PC-9 (cell line): ENCODE measurements at regions not wholly inside any gene's neighbourhood (a gene's known extent, or its start where the extent isn't known, plus 50 kb on each side); places are given as distances from the start of the nearest gene placed in this dataset.

ENCODE experiments used
- BruUV-seq: library from RNA; stranded (reverse); fragments of 400-500 nt; replicated peaks from 2 replicates; lab custom pipeline; 2021; lab: Mats Ljungman, UMichigan
- CTCF ChIA-PET: fragments of 300-600 bp; sonication (Branson Sonifier 250); formaldehyde crosslinking; loops from one replicate; lab custom pipeline; 2022; ENCODE audit warnings: antibody characterized with exemption; lab: Charles Lee
- POLR2A ChIA-PET: fragments of 300-600 bp; sonication (Branson Sonifier 250); formaldehyde crosslinking; loops from one replicate; lab custom pipeline; 2022; ENCODE audit warnings: antibody characterized with exemption; ENCODE audit not compliant: unreplicated experiment; lab: Charles Lee
- DNase-seq, 2 experiments: peaks; one replicate each; pipeline versions ENCODE4 v3.0.0 to v3.0.0-alpha.2; 2015 to 2022; ENCODE audit warnings: mixed read lengths in 1 of 2
- H2AFZ ChIP-seq: fragments of 200-600 bp; sonication (generic); 2 replicates; pipeline ENCODE4 v1.8.1; 2017; ENCODE audit warnings: antibody characterized with exemption
- H3F3A ChIP-seq: fragments of 200-600 bp; sonication (generic); 2 replicates; pipeline ENCODE4 v1.8.1; 2017; ENCODE audit warnings: antibody characterized with exemption, mild to moderate bottlenecking, low read depth; ENCODE audit not compliant: insufficient read depth
- H3K27ac ChIP-seq: fragments of 200-600 bp; sonication (generic); 2 replicates; pipeline ENCODE4 v1.6.1; 2016; ENCODE audit warnings: mixed run types
- H3K27me3 ChIP-seq: fragments of 200-600 bp; sonication (generic); 2 replicates; pipeline ENCODE4 v1.6.1; 2016; ENCODE audit warnings: low read depth, mixed run types; ENCODE audit not compliant: insufficient read depth
- H3K36me3 ChIP-seq: fragments of 200-600 bp; sonication (generic); 2 replicates; pipeline ENCODE4 v1.6.1; 2016; ENCODE audit warnings: low read depth, mixed run types
- H3K4me1 ChIP-seq: fragments of 200-600 bp; sonication (generic); replicated peaks from 2 replicates; pipeline ENCODE4 v1.6.1; 2016; ENCODE audit warnings: mixed run types; ENCODE audit not compliant: insufficient read depth
- H3K4me2 ChIP-seq: fragments of 200-600 bp; sonication (generic); 2 replicates; pipeline ENCODE4 v1.6.1; 2017; ENCODE audit warnings: mixed run types
- H3K4me3 ChIP-seq: fragments of 200-600 bp; sonication (generic); 2 replicates; pipeline ENCODE4 v1.6.1; 2016; ENCODE audit warnings: mixed run types
- H3K79me2 ChIP-seq: fragments of 200-600 bp; sonication (generic); 2 replicates; pipeline ENCODE4 v1.6.1; 2017; ENCODE audit warnings: low read depth, mixed run types
- H3K9me2 ChIP-seq: fragments of 200-600 bp; sonication (generic); 2 replicates; pipeline ENCODE4 v1.8.1; 2017; ENCODE audit warnings: mild to moderate bottlenecking; ENCODE audit not compliant: insufficient read depth
- H3K9me3 ChIP-seq: fragments of 200-600 bp; sonication (generic); 2 replicates; pipeline ENCODE4 v1.8.1; 2016; ENCODE audit warnings: low read depth; ENCODE audit not compliant: insufficient read depth
- H4K20me1 ChIP-seq: fragments of 200-600 bp; sonication (generic); 2 replicates; pipeline ENCODE4 v1.8.1; 2017; ENCODE audit not compliant: insufficient read depth
- EZH2 ChIP-seq: fragments of 200-600 bp; sonication (generic); IDR thresholded peaks from 2 replicates; pipeline ENCODE4 v1.8.0; 2017; ENCODE audit warnings: antibody characterized with exemption, low read depth
- intact Hi-C: fragments of 100-400 bp; cut with micrococcal nuclease; formaldehyde crosslinking; loops from one replicate; pipeline ENCODE4 v1.10.0; 2022; ENCODE audit not compliant: unreplicated experiment
- TF ChIP-seq, protein P1 (sequence below): fragments of 200-600 bp; sonication (generic); conservative IDR thresholded peaks from 2 replicates; pipeline ENCODE4 v1.6.1; 2017; ENCODE audit warnings: mixed run types, antibody characterized with exemption, mild to moderate bottlenecking, moderate library complexity

DNA sequence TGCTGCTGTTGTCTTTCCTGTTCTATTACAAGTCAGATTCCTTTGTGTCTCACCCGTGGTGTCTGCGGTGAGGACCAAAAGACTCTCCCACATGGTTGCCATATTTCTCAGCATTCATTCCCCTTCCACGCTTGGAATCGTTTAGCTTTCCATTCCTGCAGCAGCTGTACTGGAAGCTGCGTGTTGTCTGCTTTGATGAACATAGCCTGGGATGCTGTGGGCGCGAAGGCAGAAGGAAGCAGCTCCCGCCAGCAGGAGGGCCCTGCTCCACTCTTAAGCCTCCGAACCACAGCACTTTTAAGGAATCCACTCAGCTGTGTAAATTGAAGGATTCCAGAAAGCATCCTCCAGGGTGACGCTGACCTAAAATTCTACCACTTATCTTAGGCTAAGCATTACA lies 303.6 kb upstream of the PITRM1 start:
- Histone ChIP-seq H3K27ac (no peak overlapping the region), H3K4me1 (peaks cover 41% of the 10 kb centered on the region), H3K9me2 (no peaks in the 10 kb centered on the region), H4K20me1 (no peaks in the 10 kb centered on the region), H3K36me3 (no peaks in the 10 kb centered on the region), H3K79me2 (no peaks in the 10 kb centered on the region), H3K4me3 (no peak overlapping the region), H3K9me3 (no peaks in the 10 kb centered on the region), H3F3A (peaks cover 26% of the 10 kb centered on the region), H3K4me2 (no peak overlapping the region), H2AFZ (no peak overlapping the region), H3K27me3 (no peaks in the 10 kb centered on the region)
- BruUV-seq = no TSS peak
- no peak for DNase-seq
- no peak for TF ChIP-seq EZH2
- TF ChIP-seq, protein P1, sequence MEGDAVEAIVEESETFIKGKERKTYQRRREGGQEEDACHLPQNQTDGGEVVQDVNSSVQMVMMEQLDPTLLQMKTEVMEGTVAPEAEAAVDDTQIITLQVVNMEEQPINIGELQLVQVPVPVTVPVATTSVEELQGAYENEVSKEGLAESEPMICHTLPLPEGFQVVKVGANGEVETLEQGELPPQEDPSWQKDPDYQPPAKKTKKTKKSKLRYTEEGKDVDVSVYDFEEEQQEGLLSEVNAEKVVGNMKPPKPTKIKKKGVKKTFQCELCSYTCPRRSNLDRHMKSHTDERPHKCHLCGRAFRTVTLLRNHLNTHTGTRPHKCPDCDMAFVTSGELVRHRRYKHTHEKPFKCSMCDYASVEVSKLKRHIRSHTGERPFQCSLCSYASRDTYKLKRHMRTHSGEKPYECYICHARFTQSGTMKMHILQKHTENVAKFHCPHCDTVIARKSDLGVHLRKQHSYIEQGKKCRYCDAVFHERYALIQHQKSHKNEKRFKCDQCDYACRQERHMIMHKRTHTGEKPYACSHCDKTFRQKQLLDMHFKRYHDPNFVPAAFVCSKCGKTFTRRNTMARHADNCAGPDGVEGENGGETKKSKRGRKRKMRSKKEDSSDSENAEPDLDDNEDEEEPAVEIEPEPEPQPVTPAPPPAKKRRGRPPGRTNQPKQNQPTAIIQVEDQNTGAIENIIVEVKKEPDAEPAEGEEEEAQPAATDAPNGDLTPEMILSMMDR = no peak
- POLR2A ChIA-PET = interaction anchor here (0.6 kb wide), 1 partner anchor 87 kb away, joined by 5 read pairs; no protein-coding TSS in a partner anchor
- CTCF ChIA-PET = no interaction called here
- intact Hi-C loops = no loop called here

DNA sequence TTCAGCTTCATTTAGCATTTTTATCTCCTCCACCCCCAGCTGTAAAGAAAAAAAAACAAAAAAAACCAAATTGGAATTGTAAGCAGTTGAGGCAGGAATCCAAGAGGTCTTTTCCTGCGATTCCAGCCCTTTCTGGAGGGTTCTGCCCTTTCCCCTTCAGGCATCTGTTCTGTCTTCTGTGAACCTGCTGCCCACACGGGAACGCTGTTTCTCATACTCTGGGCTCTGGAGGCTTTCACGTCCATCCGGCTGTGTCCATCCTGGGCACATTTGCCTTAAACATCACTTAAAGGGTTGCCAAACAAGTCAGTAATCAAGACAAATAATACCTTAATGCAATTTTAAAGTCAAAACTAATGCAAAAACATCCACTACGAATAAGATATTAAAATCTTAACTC lies 302.8 kb upstream of the PITRM1 start:
- POLR2A ChIA-PET = no interaction called here

GRCh38 chr10:3474266-3474665 lies 301.7 kb upstream of the PITRM1 start:
- Histone ChIP-seq H2AFZ (no peak overlapping the region), H3K36me3 (no peaks in the 10 kb centered on the region), H4K20me1 (no peaks in the 10 kb centered on the region), H3K79me2 (no peaks in the 10 kb centered on the region), H3K27me3 (no peaks in the 10 kb centered on the region), H3K4me3 (no peak overlapping the region), H3K4me2 (no peak overlapping the region), H3K27ac (no peak overlapping the region), H3K9me2 (no peaks in the 10 kb centered on the region), H3K9me3 (no peaks in the 10 kb centered on the region), H3K4me1 (peaks cover 53% of the 10 kb centered on the region), H3F3A (peaks cover 39% of the 10 kb centered on the region)
- no peak for TF ChIP-seq EZH2
- TF ChIP-seq, protein P1 = no peak
- CTCF ChIA-PET = no interaction called here
- intact Hi-C loops = no loop called here
- BruUV-seq = no TSS peak
- DNase-seq = no peak
- POLR2A ChIA-PET = no interaction called here

More for the DNA sequence above, 302.8 kb upstream of the PITRM1 start:
- H3F3A ChIP-seq = peaks cover 28% of the 10 kb centered on the region
- intact Hi-C loops = no loop called here
- CTCF ChIA-PET = no interaction called here
- no peak overlapping the region for H2AFZ ChIP-seq
- TF ChIP-seq EZH2 = no peak
- TF ChIP-seq, protein P1 = no peak
- no peaks in the 10 kb centered on the region for H3K9me3 ChIP-seq
- BruUV-seq = no TSS peak
- H3K4me1 ChIP-seq = peaks cover 42% of the 10 kb centered on the region
- H3K4me3 ChIP-seq = no peak overlapping the region
- DNase-seq = no peak
- H3K4me2 ChIP-seq = no peak overlapping the region
- H3K79me2 ChIP-seq = no peaks in the 10 kb centered on the region
- no peaks in the 10 kb centered on the region for H3K27me3 ChIP-seq
- no peak overlapping the region for H3K27ac ChIP-seq
- no peaks in the 10 kb centered on the region for H3K9me2 ChIP-seq
- H4K20me1 ChIP-seq = no peaks in the 10 kb centered on the region
- H3K36me3 ChIP-seq = no peaks in the 10 kb centered on the region
